ENCODE measurements at regions not wholly inside any gene's neighbourhood (a gene's known extent, or its start where the extent isn't known, plus 50 kb on each side); places are given as distances from the start of the nearest gene placed in this dataset.
A peak's percentile ranks its signal among the peaks of the same experiment; 100 is the strongest.

DNA sequence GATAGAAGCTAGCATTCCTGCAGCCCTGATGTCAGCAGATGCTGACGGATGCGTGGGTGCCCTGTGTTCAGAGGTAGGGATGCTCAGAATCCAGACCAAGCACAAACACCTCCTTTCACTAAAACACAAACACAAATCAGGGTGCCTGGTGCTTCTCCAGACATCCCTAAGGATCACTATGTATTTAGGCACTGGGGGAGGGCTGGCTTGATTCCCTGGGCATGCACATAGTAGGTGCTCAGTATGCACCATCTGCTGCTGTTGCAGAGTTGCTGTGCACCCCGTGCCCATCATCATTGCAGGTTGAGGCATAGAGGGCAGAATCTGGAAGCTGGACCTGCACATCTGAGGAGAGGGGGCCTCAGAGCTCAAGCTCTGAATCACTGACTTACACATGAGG is 114.8 kb downstream of the PHETA1 start:
- H4K91ac ChIP-seq (replicated peaks; ENCODE audit: insufficient read length, low read length) = no peak overlapping the region
- WGBS, 2 experiments (ENCODE audit: extremely low coverage in 1 of 2, insufficient coverage in 1 of 2, insufficient read length in 1 of 2, insufficient replicate concordance in 2 of 2, low coverage in 1 of 2, low lambda C conversion rate in 2 of 2, missing lambda C conversion rate in 1 of 2) = 96% methylated on average over 3 of the region's 3 CpGs; no CpG with 5 or more reads in 1 of the 2 experiments
- H4K8ac ChIP-seq (ENCODE audit: extremely low read depth, insufficient read depth, low read length) = no peak overlapping the region; the same call in 1 of the 2 replicates
- H2BK15ac ChIP-seq (ENCODE audit: low read length) = no peak overlapping the region
- no peak overlapping the region for H2AK5ac ChIP-seq (ENCODE audit: low read depth, low read length)
- no peaks in the 10 kb centered on the region for H3K9me3 ChIP-seq (ENCODE audit: insufficient read depth in 2 of 2, low read depth in 1 of 2, low read length in 1 of 2)
- CTCF ChIA-PET (ENCODE audit: partially characterized antibody) = interaction anchor here (1.2 to 11.8 kb wide), 3 partner anchors 13 to 45 kb away, joined by 4 to 82 read pairs (median 63); no protein-coding TSS in a partner anchor
- H3K4me1 ChIP-seq (replicated peaks in 1 of 4; ENCODE audit: control insufficient read depth in 3 of 4, insufficient read depth in 4 of 4, low read length in 3 of 4) = no peaks in the 10 kb centered on the region; a peak in 1 of 7 replicates
- H4K5ac ChIP-seq (ENCODE audit: insufficient read length, low read depth, low read length) = no peak overlapping the region
- no peak overlapping the region for H3K14ac ChIP-seq (ENCODE audit: insufficient read length)
- H3K79me2 ChIP-seq (ENCODE audit: control insufficient read depth in 1 of 2, insufficient read depth in 2 of 2, low read length in 2 of 2) = no peaks in the 10 kb centered on the region
- no peaks in the 10 kb centered on the region for H3K27me3 ChIP-seq (replicated peaks in 1 of 4; ENCODE audit: control insufficient read depth in 3 of 4, extremely low read depth in 1 of 4, insufficient read depth in 3 of 4, low read length in 3 of 4)
- H3K79me1 ChIP-seq (ENCODE audit: low read depth, low read length) = no peaks in the 10 kb centered on the region
- POLR2A ChIA-PET (ENCODE audit: partially characterized antibody) = no interaction called here
- H3K4me3 ChIP-seq (ENCODE audit: extremely low read depth in 1 of 4, insufficient read depth in 2 of 4, low read depth in 3 of 4, low read length in 4 of 4) = no peak overlapping the region
- H3K27ac ChIP-seq (ENCODE audit: low read depth, low read length) = no peak overlapping the region
- H4K20me1 ChIP-seq (replicated peaks in 1 of 2; ENCODE audit: control insufficient read depth in 1 of 2, insufficient read depth in 2 of 2, low read length in 2 of 2) = peaks cover 0 to 1% of the 10 kb centered on the region in 2 experiments
- H3K9ac ChIP-seq (replicated peaks in 1 of 4; ENCODE audit: extremely low read depth in 1 of 4, low read depth in 3 of 4, low read length in 3 of 4) = no peak overlapping the region
- H2BK12ac ChIP-seq (ENCODE audit: low read depth, low read length) = no peak overlapping the region
- H3K18ac ChIP-seq (ENCODE audit: extremely low read depth, low read length) = no peak overlapping the region
- no peak overlapping the region for H3K56ac ChIP-seq (replicated peaks; ENCODE audit: insufficient read length, low read depth, low read length)
- H2BK20ac ChIP-seq (ENCODE audit: low read length) = no peak overlapping the region
- H3K23me2 ChIP-seq (ENCODE audit: low read depth, low read length) = no peaks in the 10 kb centered on the region; the same call in 1 of the 2 replicates
- FAIRE-seq (no peak), DNase-seq (ENCODE audit: low read depth in 1 of 2, low spot score in 2 of 2) (no peak)
- no peak overlapping the region for H3K23ac ChIP-seq (ENCODE audit: insufficient read length)
- H2BK5ac ChIP-seq (ENCODE audit: low read depth, low read length) = no peak overlapping the region
- no peak overlapping the region for H3K4me2 ChIP-seq (ENCODE audit: insufficient read depth in 1 of 2, low read depth in 2 of 2, low read length in 2 of 2)
- H3K36me3 ChIP-seq (ENCODE audit: control insufficient read depth in 2 of 4, insufficient read depth in 4 of 4, low read length in 3 of 4) = no peaks in the 10 kb centered on the region
- H2AFZ ChIP-seq (ENCODE audit: low read length) = no peak overlapping the region
- peak overlapping the region; percentile 44 for H3K4ac ChIP-seq (replicated peaks; ENCODE audit: insufficient read length, low read depth, low read length)
- no peak overlapping the region for H2BK120ac ChIP-seq (replicated peaks; ENCODE audit: low read depth, low read length)
- TF ChIP-seq, protein P1, sequence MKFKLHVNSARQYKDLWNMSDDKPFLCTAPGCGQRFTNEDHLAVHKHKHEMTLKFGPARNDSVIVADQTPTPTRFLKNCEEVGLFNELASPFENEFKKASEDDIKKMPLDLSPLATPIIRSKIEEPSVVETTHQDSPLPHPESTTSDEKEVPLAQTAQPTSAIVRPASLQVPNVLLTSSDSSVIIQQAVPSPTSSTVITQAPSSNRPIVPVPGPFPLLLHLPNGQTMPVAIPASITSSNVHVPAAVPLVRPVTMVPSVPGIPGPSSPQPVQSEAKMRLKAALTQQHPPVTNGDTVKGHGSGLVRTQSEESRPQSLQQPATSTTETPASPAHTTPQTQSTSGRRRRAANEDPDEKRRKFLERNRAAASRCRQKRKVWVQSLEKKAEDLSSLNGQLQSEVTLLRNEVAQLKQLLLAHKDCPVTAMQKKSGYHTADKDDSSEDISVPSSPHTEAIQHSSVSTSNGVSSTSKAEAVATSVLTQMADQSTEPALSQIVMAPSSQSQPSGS (IDR thresholded peaks at IDR 0.05; ENCODE audit: low read length) = no peak
- TF ChIP-seq TAF7 (optimal IDR thresholded peaks at IDR 0.05; ENCODE audit: borderline replicate concordance, low read depth, low read length) = no peak
- no peak for TF ChIP-seq TEAD4 (IDR thresholded peaks at IDR 0.05; ENCODE audit: low read depth, low read length)
- no peak for TF ChIP-seq RBBP5 (IDR thresholded peaks at IDR 0.05; ENCODE audit: borderline replicate concordance, low read depth, low read length)
- TF ChIP-seq YY1 (IDR thresholded peaks at IDR 0.05; ENCODE audit: low read depth, low read length) = no peak
- TF ChIP-seq RXRA (IDR thresholded peaks at IDR 0.05; ENCODE audit: insufficient read depth, low read depth, low read length) = no peak
- no peak for TF ChIP-seq NRF1 (IDR thresholded peaks at IDR 0.05; ENCODE audit: low read depth, low read length)
- TF ChIP-seq NANOG (IDR thresholded peaks at IDR 0.05; ENCODE audit: insufficient read depth, low read depth, low read length, poor library complexity, severe bottlenecking) = no peak
- TF ChIP-seq GABPA (IDR thresholded peaks at IDR 0.05; ENCODE audit: borderline replicate concordance, insufficient read depth, low read length) = no peak
- TF ChIP-seq CEBPB (IDR thresholded peaks at IDR 0.05; ENCODE audit: low read depth, low read length) = no peak
- TF ChIP-seq CREB1 (IDR thresholded peaks at IDR 0.05) = no peak
